HCT116 (cell line): ENCODE measurements at regions not wholly inside any gene's neighbourhood (a gene's known extent, or its start where the extent isn't known, plus 50 kb on each side); places are given as distances from the start of the nearest gene placed in this dataset.

Source experiments
- CTCF ChIP-seq, 3 experiments: fragments of 200-600 bp in 1 of 3; sonication (generic) in 1 of 3; IDR thresholded peaks in 2 of 3; conservative IDR thresholded peaks in 1 of 3; 2 replicates each; pipeline ENCODE4 v1.5.1; 2012 to 2017; ENCODE audit warnings: low read depth in 2 of 3, low read length in 2 of 3, antibody characterized with exemption in 1 of 3, borderline replicate concordance in 1 of 3, control low read depth in 1 of 3, mild to moderate bottlenecking in 1 of 3, mixed read lengths in 1 of 3, mixed run types in 1 of 3, moderate library complexity in 1 of 3; ENCODE audit not compliant: insufficient read depth in 1 of 3
- EGR1 ChIP-seq: IDR thresholded peaks from 2 replicates; pipeline ENCODE4 v1.6.1; 2012; ENCODE audit warnings: low read depth
- EZH2 ChIP-seq: fragments of 200-600 bp; sonication (generic); IDR thresholded peaks from 2 replicates; pipeline ENCODE4 v1.6.1; 2017; ENCODE audit warnings: antibody characterized with exemption, mixed run types
- JUND ChIP-seq: IDR thresholded peaks from 2 replicates; pipeline ENCODE4 v1.6.1; 2012
- POLR2AphosphoS5 ChIP-seq: IDR thresholded peaks from 2 replicates; pipeline ENCODE4 v1.6.1; 2011; ENCODE audit warnings: mild to moderate bottlenecking, low read depth, low read length, moderate library complexity

DNA sequence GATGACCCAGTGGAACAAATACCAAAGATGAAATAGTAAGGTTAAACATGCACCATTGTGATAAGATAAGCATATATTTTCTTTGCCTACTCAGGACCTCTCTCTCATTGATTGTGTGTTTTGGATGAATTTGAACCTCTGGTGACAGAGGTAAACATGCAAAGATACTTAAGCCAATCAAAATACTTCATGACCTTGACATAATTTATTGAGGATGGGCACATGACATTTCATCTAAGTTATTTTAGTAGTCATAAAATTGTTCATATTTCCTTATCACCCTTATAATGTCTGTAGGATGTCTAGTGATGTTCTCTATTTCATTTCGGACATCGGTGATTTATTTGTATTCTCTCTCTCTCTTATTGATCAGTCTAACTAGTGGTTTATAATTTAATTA lies 88.3 kb upstream of the WDR72 start:
- TF ChIP-seq CTCF (IDR thresholded peaks at IDR 0.05 in 2 of 3, conservative IDR thresholded peaks at IDR 0.05 in 1 of 3; ENCODE audit: borderline replicate concordance in 1 of 3, insufficient read depth in 1 of 3, low read depth in 2 of 3, low read length in 2 of 3) = no peak
- TF ChIP-seq JUND = no peak
- no peak for TF ChIP-seq EZH2
- no peak for TF ChIP-seq EGR1
- TF ChIP-seq POLR2AphosphoS5 = no peak
